ENCODE measurements at regions not wholly inside any gene's neighbourhood (a gene's known extent, or its start where the extent isn't known, plus 50 kb on each side); places are given as distances from the start of the nearest gene placed in this dataset.

DNA sequence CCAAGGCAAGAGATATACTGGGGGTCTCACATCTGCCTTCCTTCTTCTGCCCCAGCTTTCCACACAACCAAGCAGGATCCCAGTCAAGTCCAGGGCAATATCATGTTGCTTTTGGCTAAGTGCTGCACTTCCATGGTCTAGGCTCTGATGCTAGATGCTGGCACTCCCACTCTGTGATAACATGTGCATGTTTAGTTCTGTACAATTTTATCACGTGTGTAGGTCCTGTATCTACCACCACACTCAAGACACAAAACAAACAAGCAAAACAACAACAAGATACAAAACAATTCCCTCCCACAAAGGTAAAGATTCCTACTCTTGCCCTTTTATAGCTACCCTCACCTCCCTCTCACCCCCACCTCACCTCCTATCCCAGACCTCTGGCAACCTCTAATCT is 105.6 kb upstream of the HABP2 start:
- DNase-seq: no peak

DNA sequence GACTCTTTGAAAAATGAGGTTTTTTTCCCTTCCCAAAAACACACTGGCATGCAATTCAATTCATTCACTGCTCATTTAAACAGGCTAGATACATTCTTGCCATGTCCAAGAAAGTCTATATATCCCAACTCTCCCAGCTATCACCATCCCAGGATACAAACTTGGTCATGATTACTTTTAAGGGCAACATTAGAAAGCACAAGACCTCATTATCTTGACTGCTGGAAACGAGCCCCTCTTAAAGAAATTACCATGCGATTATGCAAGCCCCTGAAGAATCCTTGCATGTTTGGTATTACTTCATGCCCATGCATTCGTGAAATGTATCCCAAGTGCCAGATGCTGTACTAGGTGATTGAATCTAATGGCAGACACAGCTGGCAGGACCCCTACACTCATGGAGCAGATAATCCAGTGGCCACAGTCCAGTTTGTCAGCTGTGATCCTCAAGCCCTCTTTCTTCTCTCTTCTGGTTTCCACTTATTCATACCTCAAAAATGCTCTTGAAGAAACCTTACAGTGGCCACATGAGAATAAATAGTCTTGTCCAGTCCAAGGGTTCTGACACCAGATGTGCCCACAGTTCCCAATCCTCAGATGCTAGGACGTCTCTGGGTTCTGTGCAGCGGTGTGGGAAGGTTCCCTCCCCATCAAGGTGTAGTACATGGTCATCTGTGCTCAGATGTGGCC is 103.7 kb upstream of the HABP2 start:
- DNase-seq: no peak

DNA sequence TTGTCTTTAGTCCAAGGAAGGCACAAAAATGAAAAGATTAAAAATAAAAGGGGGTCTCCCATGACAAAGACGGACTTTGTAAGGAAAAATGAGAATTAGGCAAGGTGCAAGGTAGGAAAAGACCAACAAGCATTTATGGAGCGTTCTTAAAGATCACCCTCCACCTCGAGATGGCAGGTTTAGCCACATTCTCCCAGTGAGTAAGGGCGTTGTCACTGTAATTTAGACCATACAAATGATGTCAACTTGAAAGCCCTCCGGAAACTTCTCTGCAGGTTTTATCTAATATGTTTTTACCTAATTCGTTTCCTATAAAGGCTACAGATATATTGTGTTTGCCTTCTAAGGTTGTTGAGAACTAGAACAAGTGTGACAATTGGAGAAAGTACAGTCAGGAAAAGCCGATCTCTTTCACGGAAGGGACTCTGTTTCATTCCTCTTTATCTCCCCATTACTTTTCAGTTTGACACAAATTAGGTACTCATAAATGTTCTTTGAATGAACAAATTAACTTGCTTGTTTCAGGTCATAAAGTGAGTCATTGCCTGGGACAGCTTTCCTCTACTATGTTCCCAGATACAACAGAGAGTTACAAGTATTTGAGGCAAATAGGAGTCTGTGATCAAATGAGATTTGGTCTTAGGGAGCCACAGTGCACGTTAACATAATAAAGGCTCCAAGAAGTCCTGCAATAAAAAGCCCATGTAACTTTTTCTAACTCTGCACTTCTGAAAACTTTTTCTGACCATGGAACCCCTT is 102.6 kb upstream of the HABP2 start:
- no peak for DNase-seq

DNA sequence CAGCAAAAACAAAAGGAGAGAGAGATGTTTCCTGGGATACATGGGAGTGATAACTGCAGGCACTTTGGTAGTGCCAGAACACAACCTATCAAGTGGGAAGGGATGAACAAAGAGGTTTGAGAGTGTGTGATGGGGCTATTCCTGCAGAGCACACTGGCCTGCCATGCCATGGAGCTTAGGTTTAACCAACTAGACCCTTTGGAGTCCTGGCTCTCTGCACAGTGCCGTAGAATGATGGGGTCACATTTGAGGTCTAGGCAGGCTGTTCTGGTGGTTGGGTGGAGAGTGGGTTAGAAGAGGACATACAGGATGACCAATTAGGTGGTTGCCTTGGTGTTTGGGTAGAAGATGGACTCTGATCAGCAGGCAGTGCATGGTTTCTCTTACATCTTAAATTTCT is 101.9 kb upstream of the HABP2 start:
- DNase-seq: no peak

DNA sequence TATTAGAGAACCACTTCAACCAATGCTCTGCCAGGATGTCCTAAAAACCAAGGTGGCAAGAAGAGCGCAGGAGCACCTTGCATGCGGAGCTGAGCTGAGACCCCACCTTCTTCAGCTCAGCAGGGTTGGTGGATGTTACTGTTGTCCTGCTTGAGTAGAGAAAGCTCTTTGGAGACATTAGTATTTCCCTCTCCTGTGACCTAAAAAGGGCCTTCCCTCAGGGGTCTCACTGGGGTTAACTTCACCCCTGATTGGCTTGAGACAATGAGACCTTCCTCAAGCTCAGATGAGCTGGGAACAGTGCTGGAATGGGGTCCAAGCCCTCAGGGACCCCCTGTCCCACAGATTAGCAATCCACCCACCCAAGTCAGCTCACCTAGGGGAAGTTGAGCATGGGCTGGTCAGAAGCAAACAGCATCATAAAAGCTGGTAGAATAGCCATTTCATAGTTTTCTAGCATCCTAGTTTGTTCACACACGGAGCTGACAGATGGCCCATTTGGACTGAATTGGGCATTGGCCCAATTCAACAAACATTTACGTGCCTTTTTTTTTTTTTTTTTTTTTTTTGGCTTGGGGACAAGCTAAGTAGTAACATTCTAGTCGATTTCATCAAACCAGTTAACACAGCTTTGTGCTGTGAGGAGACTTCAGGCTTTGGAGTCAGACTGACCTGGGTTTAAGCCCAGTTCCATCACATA is 100.6 kb upstream of the HABP2 start:
- no peak for DNase-seq

DNA sequence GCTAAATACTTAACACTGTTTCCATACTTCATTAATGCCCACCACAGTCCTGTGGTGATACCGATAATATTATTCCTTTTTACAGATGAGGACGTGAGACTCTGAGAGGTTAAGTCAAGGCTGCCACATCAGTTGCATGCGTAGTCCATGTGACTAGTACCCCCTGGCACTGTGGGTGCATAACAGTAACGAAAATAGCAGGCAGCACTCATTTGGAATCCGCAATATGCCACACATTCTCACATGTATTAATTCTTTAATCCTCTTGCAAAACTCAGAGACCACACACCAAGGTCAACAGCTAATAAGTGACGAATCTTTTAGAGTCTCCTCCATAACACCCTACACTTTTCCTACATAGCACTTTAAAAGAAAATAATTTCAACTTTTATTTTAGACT is 99.5 kb upstream of the HABP2 start:
- no peak for DNase-seq

DNA sequence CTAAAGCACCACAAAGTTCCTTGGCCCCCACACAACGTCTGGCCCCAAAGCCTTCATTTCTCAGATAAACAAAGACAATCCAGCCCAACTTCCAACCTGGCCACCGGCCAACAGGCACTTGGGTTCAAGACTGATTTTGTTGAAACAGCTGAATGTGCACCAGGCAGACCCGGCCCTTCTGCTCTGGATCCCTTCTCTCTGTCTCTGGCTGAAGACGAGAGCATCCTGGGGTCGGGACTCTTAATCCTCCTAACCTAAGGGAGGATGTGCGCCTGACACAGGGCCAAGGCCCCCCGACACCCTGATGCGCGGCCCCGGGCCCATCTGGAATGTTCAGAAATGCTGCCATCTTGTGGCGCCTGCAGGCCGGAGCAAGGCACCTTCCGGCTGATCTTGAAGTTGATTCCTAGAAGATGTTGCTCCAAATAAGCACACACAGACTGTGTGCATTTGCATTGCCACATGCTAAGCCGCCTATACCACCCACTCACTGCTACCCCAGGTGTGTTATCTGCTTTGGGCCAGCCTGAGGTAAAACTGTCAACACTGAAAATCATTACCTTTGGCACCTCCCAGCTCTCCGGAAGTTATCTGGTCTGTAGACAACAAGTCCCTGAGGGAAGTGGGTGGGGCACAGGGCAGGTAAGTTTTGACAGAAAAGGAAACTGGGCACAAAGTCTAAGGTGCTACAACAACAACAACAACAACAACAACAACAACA is 98.4 kb upstream of the HABP2 start:
- peak in 1 of 2 experiments; percentile 10 for DNase-seq

DNA sequence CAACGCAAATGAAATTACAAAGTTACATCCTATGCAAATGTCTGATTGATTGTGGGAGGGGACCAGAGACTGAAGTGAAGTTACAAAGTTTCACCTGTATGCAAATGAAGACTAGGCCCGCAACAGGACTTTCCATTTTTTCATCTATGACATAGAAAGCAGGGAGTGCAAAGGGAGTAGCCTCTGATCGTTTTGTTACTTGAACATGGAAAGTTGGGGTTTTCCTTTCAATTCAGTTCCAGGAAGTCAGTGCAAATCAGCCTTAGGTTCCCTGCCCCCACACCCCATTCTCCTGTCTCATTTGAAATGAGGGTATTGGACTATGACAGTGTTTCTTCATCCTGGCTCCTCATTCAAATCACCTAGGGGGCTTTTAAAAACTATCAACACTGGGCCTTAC is 96.9 kb upstream of the HABP2 start:
- DNase-seq: no peak

DNA sequence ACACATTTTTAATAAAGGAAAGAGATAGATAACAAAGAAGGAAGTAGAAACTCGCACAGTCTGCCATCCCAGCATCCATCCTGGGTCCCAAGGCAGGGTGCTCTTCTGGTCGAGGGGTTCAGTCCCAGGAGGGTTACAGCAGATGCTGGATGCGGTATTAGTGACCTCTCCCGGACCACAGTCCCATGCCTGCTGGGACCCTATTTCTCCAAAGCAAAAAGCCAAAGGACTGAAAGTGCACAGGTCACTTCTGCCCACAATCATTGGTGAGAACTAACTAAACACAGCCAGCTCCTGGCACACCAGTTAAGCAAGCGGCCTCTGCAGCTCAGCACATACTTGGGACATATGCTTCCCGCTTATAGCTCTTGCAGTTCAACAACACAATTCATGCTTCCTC is 96.1 kb upstream of the HABP2 start:
- DNase-seq: no peak

DNA sequence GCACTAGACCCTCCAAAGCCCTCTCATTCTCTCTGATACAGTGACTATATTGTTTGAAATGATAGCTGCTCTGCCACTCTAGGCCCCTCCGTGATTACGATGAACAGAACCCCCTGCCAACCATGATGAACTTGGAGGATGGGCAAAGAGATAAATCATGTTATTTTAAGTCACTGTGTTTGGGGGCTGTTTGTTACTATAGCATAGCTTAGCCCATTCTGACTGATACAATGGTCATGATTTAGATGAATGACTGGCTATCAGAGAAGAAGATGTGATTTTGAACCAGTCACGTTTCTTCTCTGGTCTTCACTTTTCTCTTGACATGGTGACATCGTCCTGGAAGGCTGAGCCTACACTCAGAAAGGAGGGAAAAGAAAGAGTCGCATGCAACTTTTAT is 95.4 kb upstream of the HABP2 start:
- no peak for DNase-seq

DNA sequence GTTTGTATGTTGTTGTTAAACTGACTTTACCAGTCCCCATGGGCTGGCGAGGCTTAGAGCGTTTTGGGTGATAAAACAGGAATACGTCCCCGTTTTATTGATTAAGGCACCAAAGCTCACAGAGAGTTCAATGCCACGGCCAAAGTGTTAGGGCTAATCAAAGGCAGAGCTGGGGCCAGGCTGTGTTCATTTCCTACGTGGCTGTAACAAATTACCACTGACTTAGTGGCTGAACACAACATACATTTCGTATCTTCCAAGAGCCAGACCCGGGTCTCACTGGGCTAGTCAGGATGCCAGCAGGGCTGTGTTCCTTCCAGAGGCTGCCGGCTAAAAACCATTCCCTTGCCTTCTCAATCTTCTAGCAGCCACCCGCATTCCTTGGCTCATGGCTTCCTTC is 94.4 kb upstream of the HABP2 start:
- no peak for DNase-seq

DNA sequence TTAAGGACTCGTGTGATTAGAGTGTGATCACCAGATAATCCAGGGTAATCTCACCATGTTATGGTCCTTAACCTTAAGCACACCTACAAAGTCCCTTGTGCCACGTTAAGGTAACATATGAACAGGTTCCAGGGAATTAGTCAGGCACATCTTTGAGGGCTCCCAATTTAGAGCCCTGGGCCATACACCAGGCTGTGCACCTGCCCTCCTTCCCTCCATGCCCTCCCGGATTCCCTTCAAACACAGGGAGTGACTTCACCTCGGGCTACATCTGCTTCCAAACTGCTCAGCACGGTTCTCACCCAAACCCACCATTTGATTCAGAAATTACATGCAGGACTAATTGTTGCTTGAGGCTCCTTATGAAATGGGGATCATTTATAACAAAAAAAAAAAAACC is 93.9 kb upstream of the HABP2 start:
- no peak for DNase-seq

DNA sequence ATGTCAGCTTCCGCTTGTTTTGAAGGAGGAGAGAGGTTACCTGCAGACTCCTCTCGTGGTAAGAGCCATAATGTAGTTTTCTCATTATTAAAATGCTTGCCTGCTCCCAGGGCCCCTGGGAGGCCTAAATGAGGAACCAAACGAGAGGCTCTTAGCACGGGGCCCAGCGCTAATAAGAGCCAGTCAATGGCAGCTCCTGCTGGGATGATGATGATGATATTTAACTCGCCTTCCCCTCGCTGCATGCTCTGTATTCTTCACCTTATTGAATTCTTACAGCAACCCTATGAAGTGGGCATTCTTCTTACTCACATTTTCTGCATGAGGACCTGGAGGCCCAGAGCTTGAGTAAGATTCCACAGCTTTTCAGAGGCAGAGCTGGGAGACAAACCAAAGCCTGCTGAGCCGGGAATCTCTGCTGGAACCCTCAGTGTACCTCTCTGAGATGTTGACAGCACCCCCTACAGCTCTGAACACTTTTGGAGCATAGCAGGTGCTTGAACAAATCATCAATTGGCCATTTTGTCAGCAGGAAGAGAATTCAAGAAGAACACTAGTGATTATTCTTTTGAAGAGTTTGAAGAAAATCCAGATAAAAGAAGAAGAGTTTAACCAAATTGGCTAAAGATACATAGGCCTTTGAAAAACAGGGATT is 93.1 kb upstream of the HABP2 start:
- DNase-seq: no peak

DNA sequence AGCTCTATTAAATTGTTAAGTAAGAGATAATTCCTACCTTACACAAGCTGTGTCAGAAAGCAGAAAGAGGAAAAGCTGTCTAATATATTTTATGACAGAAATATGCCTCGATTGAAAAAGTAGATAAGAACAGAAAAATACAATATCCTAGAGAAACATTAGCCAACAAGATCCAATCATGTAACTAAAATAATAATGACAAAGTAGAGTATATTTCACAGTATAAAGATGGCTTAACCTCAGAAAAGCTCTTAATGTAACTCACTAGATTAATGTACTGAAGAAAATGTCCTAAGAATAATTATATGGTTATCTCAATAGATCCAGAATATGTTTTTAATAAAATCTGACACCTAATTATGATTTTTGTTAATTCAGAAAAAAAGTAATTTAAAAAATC is 89.8 kb upstream of the HABP2 start:
- DNase-seq: no peak

DNA sequence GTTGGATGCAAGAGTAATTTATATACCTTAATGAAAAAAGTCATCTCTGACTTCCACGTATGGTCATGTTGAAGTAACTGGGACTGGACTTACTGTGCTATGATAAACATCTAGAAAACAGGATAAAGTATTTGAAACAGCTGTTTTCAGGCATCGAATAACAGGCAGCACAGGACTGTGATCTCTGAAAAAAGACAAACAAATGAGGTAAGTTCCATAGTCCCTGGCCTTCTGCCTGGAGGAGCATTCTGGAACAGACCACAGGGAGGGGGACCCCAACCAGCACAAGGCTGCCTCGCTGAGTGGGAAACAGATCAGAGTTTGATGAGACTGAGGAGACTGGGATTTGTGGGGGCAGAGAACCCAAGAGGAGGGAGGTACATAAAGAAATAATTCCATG is 89.1 kb upstream of the HABP2 start:
- DNase-seq: no peak

DNA sequence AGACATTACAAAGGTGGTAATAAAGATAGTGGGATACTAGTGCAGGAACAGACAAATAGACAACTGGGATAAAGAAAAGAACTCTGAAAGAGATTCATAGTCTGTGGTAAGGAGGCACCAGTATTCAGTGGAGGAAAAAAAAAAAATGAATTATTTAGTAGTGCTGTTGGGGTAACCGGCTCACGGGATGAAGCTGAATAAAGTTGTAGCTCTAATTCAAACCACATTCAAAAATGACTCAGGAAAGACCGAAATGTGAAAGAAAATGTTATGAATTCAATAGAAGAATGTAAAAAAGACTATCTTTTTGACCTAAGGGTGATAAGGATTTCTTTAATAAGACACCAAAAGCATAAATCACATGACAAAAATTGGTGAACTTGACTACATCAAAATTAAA is 83.1 kb upstream of the HABP2 start:
- no peak for DNase-seq

DNA sequence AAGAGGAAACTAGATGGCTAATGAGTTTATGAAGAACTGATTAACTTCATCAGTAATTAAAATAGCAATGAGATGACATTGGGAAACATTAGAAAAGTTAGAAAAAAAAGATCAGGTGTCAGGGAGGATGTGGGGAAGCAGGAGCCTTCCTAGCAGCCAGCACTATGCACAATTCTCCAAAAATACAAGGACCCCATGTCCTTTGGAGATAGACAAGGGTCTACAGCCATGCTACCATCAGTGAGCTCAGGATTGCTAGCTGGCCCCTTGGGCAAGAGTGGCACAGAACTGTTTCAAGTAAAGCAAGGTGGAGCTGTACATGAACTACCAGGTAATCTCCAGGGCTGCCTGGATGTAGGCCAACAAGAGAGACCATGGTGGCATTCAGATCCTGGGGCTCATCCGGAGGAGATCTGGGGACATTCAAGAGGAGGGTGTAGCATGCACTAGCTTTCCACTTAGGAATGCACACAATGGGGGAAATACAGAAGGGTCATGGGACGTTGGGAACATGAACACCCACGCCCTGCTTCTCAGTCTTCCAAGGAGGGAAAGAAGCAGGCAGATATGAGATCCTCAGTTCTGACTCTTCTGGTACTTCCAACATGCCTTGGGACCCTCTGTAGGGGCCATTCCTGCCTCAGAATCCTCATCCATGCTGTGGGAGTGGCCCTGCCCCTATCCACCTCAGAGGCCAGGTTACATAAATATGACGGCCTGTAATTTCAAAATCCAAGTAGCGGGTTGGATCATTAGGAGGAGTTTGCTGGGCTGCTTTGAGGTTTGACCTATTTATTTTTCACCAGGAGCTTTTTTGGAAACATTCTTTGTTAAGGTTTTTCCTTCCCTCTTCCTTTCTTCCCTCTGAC is 82.2 kb upstream of the HABP2 start:
- DNase-seq: no peak

DNA sequence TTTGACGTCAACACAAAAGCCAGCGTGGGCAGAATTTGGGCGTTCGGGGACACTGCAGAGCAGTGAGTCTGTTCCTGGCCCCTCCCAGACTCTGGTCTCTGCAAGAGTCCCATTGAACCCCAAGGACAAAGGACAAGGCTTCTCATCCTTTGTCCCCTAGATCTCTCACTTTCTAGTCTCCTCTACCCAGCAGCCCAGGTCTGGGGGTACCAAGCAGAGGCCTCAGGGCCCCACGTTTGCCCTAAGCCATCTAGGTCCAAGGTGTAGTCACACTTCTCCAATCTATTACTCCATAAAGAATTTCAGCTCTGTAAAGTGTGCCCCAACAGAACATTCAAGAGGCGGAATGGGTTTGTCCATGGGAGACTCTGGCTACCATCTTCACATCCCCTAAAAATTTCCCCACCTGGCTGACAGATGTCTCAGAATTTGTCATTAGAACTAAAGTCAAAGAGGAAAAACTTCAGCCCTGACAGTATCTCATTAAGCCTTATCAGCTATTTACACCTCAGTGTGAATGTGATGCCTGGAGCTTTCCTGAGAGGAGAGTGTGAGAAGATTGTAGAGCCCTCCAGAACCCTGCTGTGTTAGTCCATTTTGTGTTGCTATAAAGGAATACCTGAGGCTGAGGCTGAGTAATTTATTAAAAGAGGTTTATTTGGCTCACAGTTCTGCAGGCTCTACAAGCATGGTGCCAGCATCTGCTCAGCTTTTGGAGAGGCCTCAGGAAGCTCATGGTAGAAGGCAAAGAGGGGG is 81.4 kb upstream of the HABP2 start:
- no peak for DNase-seq

DNA sequence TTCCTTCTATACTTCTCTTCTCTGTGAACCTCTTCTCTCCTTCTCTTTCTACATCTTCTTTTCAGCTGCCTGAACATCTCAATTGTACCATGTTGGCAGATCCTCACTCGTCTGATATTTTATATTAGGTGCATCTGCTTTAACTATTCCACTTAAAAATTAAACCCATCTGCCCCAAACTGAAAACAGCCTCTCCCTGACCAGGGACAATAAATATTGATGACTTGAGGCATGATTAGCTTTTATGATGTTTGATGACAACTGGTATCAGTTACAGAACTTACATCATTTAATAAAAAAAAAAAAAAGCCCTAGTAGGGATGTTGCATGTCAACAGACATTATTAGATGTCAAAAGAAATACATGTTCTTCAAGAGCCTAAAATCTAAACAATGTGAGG is 79.8 kb upstream of the HABP2 start:
- no peak for DNase-seq

DNA sequence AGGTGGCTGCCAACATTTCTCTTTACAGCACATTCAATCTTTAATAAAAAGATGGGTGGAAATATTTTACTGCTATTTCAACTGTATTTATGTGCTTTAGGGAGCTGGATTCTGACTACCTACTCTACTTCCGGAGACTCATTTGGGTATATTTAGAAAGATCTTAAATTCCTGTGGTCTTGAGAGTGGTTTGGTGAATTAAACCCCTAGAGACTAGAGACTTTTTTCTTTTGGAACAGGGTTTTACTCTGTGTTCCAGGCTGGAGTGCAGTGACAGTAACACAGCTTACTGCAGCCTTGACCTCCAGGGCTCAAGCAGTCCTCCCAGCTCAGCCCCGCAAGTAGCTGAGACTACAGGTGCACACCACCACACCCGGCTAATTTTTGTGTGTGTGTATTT is 79.0 kb upstream of the HABP2 start:
- no peak for DNase-seq

DNA sequence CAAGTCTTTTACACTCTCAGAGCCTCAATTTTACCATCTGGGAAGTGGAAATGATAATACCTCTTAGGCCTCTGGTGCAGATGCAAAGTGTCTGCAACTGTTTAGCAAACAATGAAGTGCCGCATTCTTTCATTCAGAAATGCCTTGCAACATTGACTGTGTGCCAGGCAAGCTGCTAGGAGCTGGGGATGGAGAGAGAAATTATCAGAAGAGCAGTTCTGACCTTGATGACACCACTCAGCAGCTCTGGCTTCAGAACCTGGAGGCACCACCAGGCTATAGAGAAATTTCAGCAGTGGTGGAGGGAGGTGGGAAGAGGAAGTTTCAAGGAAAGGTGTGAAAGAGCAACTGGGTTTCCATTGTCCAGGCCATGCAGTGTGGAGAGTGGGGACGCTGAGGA is 78.1 kb upstream of the HABP2 start:
- DNase-seq: no peak

Data from NCI-H1930 (cell line).